GM13976 (cell line): ENCODE measurements at regions not wholly inside any gene's neighbourhood (a gene's known extent, or its start where the extent isn't known, plus 50 kb on each side); places are given as distances from the start of the nearest gene placed in this dataset.

Source experiments
- DNase-seq: peaks from one replicate; pipeline ENCODE4 v3.0.0; 2012; ENCODE audit warnings: low spot score
- in situ Hi-C: fragments of 300-500 bp; cut with MboI; formaldehyde crosslinking; loops from one replicate; pipeline ENCODE4 v1.12.0; 2022; ENCODE audit warnings: low sequenced_read_pairs, mixed read lengths, inconsistent platforms; ENCODE audit not compliant: unreplicated experiment
- TF ChIP-seq, protein P1 (sequence below): IDR thresholded peaks from 2 replicates; pipeline ENCODE4 v1.5.1; 2012; ENCODE audit warnings: borderline replicate concordance, mild to moderate bottlenecking; ENCODE audit not compliant: insufficient read depth; ENCODE audit errors: extremely low read depth, missing control alignments, control extremely low read depth

DNA sequence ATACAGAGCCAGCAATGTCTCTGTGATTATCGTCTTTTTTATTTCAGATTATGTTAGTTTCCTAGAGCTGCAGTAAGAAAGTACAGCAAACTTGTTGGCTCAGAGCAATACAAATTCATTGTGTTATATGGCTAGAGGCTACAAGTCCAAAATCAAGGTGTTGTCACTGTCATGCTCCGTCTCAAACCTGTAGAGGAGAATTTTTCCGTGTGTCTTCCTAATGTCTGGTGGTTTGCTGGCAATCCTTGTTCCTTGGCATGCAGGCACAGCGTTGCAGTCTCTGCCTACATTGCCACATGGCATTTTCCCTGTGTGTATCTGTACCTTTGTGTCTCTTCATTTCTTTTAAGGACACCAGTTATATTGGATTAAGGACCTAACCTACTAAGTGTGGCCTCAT lies 244.4 kb downstream of the LRRIQ3 start:
- no peak for DNase-seq
- in situ Hi-C loops: no loop called here
- TF ChIP-seq, protein P1, sequence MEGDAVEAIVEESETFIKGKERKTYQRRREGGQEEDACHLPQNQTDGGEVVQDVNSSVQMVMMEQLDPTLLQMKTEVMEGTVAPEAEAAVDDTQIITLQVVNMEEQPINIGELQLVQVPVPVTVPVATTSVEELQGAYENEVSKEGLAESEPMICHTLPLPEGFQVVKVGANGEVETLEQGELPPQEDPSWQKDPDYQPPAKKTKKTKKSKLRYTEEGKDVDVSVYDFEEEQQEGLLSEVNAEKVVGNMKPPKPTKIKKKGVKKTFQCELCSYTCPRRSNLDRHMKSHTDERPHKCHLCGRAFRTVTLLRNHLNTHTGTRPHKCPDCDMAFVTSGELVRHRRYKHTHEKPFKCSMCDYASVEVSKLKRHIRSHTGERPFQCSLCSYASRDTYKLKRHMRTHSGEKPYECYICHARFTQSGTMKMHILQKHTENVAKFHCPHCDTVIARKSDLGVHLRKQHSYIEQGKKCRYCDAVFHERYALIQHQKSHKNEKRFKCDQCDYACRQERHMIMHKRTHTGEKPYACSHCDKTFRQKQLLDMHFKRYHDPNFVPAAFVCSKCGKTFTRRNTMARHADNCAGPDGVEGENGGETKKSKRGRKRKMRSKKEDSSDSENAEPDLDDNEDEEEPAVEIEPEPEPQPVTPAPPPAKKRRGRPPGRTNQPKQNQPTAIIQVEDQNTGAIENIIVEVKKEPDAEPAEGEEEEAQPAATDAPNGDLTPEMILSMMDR: no peak

DNA sequence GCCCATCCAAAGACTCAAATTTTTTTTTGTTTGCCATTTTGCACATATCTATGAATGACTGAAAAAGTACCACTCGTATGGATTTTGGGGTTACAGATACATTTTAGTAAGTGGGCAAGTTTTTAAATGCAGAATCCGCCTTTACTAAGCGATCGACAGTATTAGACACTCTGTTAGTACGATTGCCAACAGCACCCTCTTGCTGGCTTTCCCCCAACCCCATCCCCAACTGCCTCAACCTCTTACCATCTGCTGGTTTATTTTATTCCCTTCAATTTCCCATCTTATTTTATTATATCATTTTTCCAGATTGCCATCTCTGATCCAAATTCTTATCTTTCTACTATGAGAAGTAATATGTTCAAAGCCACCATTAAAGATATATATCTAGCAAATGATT lies 244.8 kb downstream of the LRRIQ3 start:
- no peak for DNase-seq
- in situ Hi-C loops: no loop called here
- TF ChIP-seq, protein P1: no peak

DNA sequence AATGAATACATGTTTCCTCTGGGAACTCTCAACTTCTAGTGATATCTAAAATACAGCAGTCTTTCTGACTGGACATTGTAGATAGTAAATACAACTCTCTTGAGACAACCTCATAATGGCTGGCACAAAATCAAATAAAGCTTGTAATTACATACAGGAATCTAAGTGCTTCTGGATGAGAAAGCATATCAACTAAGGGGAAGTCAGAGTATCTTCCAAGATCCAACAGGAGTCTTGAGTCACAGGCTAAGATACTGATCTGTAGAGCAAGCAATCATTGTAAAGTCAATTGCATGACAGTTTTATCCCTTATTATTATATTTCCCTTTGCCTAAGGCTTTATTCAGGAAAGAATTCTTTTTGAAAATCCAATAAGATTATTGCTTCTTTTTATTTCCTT lies 249.9 kb downstream of the LRRIQ3 start:
- TF ChIP-seq, protein P1: no peak
- in situ Hi-C loops: no loop called here
- DNase-seq: no peak

DNA sequence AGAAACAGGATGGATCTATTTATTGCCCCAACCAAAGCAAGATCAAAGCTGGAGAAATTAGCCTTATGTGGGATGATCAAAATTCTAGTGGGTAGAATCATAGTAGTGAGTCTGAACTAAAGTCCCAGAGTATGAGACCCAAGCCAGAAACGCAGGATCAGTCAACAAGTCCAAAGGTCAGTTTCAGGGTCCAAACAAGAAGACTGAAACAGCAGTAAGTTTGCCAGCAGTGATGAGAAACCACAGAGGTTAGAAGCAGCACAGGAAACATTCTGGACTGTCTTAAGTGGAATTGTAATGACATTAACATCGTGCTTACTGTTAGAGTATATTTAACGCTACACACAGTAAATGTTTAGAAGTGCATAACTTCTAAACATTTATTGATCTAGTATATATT lies 251.0 kb downstream of the LRRIQ3 start:
- TF ChIP-seq, protein P1: no peak
- in situ Hi-C loops: no loop called here
- DNase-seq: no peak

DNA sequence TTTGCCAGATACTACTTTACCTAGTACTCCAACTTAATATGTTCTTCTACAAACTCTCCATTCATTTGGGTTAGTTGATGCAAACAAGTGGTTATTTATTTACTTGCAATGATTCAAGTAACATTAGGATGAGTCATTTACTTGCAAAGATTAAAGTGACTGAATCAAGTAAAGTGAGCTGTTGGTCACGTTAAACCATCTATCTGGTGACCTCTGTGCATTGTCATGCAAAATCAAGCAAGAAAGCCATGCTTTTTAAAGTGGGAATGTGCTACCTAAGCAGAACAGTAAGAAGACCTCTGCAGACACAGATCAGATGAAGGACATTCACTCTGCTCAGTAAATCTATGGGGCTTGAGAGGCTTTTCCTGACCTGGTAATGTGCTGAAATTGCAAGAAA lies 254.7 kb downstream of the LRRIQ3 start:
- DNase-seq: no peak
- TF ChIP-seq, protein P1: no peak
- in situ Hi-C loops: no loop called here

DNA sequence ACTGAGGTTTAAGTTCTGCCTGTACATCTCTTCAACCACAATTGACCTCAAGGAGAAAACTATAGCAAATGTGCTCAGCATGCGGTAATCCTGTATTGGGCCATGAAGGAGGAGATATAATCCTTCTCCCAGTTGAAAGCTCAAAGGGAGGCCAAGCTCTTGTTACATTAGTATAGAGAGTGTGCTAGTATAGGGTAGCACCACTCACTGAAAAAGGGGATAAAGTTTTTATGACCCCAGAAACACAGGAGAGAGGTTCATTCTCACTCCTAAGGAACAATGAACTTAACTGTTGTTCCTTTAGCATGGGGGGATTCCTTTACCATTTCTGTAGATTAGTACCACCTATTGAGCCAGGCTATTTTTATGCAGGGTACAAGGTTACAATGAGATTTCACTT lies 267.7 kb downstream of the LRRIQ3 start:
- TF ChIP-seq, protein P1: no peak
- DNase-seq: no peak
- in situ Hi-C loops: no loop called here

DNA sequence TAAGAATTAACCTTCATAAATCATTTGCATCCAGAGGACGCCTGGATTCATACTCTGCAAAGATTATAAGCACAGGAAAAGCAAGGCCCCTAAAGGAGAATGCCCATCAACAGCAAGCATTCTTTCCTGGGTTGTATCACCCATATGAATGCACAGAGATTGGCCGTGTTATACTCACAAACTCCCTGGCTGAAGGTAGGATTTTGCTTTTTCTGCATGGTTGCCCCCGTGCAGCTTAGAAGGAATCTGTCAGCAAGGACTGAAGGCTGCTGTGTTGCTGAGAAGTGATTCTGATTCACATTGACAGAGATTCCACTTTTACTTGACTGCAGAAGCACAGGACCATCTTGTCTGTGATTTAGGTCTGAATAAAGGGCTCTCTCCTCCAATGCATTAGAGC lies 283.0 kb downstream of the LRRIQ3 start:
- no peak for DNase-seq
- TF ChIP-seq, protein P1: no peak
- in situ Hi-C loops: no loop called here
